GM12874 (cell line): ENCODE measurements at regions not wholly inside any gene's neighbourhood (a gene's known extent, or its start where the extent isn't known, plus 50 kb on each side); places are given as distances from the start of the nearest gene placed in this dataset.

Experiments used
- TF ChIP-seq, protein P1 (sequence below): IDR thresholded peaks from 2 replicates; pipeline ENCODE4 v1.5.1; 2011; ENCODE audit warnings: low read depth, mild to moderate bottlenecking, control low read depth, low read length, moderate library complexity; ENCODE audit not compliant: insufficient read depth

- TF ChIP-seq, protein P1, sequence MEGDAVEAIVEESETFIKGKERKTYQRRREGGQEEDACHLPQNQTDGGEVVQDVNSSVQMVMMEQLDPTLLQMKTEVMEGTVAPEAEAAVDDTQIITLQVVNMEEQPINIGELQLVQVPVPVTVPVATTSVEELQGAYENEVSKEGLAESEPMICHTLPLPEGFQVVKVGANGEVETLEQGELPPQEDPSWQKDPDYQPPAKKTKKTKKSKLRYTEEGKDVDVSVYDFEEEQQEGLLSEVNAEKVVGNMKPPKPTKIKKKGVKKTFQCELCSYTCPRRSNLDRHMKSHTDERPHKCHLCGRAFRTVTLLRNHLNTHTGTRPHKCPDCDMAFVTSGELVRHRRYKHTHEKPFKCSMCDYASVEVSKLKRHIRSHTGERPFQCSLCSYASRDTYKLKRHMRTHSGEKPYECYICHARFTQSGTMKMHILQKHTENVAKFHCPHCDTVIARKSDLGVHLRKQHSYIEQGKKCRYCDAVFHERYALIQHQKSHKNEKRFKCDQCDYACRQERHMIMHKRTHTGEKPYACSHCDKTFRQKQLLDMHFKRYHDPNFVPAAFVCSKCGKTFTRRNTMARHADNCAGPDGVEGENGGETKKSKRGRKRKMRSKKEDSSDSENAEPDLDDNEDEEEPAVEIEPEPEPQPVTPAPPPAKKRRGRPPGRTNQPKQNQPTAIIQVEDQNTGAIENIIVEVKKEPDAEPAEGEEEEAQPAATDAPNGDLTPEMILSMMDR = no peak
These were observed 231.5 kb upstream of the SPRY2 start for GRCh38 chr13:80572308-80572922.

DNA sequence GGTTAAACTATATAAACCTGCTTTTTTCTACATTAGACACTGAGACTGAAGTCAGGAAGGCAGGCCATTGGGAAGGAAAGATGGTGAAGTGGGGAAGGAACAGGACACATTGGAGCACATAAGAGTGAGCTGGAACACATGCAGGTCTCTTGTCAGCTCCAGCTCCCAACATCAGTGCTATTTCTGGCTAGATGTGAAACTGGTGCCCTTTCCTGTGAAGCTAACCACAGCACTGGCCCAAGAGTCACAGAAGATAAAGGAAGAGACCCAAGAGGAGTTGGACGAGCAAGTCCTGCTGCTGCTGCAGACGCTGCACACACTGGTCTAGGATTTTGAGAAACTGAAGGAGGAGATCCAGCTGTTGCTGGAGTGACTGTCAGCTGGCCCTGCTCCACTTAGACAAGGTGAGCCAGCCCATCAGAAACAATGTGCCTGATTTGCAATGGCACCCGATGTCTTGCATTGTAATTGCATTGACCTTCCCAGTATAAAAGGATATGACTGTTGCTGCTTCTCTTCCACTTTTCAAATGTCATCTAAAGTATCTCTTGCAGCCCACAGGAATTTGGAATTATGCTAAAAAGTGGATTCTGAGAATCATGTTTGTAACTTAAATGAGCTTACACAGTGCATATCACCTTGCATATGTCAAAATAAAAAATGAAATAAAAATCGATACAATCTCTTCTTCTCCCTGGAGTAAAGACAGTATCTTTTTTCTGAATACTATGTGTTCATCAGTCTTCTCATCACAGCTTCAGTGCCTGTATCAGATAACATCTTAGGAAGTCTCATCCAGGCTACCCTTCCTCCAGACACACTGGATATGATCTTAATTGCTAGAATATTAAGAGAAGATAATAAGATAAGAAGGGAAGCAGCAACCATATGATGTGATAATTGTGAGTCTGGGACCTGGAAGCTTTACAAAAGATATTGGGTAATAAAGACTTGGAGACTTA is 230.7 kb upstream of the SPRY2 start:
- TF ChIP-seq, protein P1 = no peak

- TF ChIP-seq, protein P1 = no peak
These were observed 222.5 kb upstream of the SPRY2 start for GRCh38 chr13:80563439-80563838.

GRCh38 chr13:80562433-80563156 is 221.7 kb upstream of the SPRY2 start:
- TF ChIP-seq, protein P1 = no peak

DNA sequence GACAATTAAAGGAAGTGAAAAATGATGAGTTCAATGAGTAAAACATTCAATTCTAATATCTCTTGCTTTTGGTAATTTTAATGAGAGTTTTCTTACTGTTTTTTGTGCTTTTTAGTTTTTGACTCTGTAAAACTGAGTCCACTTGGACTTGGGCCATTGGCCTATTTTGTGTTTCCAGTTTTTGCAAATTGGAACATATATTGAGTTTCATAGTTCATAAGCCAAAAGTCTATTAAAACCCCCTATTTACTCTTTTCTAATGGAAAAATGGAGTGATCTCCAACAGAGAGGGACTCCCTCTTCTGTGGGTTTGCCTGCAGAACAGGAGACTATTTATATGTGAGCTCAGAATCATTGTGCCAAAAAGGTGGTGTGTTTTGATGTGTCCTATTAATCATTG is 219.7 kb upstream of the SPRY2 start:
- TF ChIP-seq, protein P1 = no peak

GRCh38 chr13:80559944-80560343 is 219.0 kb upstream of the SPRY2 start:
- TF ChIP-seq, protein P1 = no peak

DNA sequence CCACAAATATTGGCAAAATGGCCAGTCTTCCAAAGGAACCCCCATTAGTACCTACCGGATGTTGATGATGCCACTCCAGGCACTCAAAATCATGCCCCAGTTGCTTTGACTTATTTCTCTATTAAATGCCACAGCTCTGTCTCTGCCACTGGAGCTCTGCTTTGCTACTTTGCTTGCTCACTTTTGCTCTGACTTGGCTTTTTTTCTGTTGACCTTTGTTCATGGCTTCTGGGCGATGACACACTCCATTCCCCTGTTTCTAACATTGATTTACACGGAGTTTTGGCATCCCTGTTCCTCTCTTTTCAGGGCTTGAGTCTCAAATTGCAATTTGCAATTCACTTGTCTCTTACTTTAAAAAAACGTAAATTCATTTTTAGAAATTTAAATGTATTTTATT is 217.1 kb upstream of the SPRY2 start:
- TF ChIP-seq, protein P1 = no peak
